ENCODE measurements at regions not wholly inside any gene's neighbourhood (a gene's known extent, or its start where the extent isn't known, plus 50 kb on each side); places are given as distances from the start of the nearest gene placed in this dataset.
"Not testable (repeated sequence)": the region's sequence is repeated elsewhere in the genome, so short reads cannot be mapped to it uniquely, and the experiment has no call there.

DNA sequence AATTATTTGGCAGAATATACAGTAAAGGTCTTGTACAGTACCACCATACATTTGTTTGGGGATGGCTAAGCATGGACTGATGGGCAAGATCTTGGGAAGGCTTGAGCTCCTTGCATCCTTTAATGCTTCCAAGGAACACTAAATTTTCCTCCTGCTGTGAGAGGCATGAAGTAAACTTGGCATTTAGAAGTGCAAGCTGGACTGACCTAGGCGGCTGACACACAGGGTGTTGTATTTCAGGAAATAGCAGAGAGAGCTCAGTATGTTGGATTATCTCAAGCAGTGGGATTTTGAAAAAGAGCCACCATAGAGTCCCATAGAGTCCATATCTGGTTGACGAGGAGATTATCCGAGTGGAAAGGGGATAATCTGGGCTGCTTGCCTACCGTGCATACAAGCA is 2137.1 kb downstream of the TP53TG3F start:
- 75 to 90% (median 87%) methylated on average over 4 of the region's 4 CpGs for WGBS, 5 donors
- DNase-seq = no peak
- Histone ChIP-seq H3K36me3 (no peaks in the 10 kb centered on the region), H3K9me3 (peaks cover 0 to 80% (median 48%) of the 10 kb centered on the region in 8 donors), H3K4me3 (no peak overlapping the region), H3K27me3 (replicated peaks in 1 of 7) (no peaks in the 10 kb centered on the region), H3K27ac (no peak overlapping the region), H3K4me1 (no peaks in the 10 kb centered on the region)
- TF ChIP-seq POLR2A (IDR thresholded peaks at IDR 0.05) = no peak
- TF ChIP-seq, protein P1, sequence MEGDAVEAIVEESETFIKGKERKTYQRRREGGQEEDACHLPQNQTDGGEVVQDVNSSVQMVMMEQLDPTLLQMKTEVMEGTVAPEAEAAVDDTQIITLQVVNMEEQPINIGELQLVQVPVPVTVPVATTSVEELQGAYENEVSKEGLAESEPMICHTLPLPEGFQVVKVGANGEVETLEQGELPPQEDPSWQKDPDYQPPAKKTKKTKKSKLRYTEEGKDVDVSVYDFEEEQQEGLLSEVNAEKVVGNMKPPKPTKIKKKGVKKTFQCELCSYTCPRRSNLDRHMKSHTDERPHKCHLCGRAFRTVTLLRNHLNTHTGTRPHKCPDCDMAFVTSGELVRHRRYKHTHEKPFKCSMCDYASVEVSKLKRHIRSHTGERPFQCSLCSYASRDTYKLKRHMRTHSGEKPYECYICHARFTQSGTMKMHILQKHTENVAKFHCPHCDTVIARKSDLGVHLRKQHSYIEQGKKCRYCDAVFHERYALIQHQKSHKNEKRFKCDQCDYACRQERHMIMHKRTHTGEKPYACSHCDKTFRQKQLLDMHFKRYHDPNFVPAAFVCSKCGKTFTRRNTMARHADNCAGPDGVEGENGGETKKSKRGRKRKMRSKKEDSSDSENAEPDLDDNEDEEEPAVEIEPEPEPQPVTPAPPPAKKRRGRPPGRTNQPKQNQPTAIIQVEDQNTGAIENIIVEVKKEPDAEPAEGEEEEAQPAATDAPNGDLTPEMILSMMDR (IDR thresholded peaks at IDR 0.05 in 8 of 11, conservative IDR thresholded peaks at IDR 0.05 in 3 of 11) = no peak
- TF ChIP-seq POLR2AphosphoS5 (IDR thresholded peaks at IDR 0.05) = no peak
- intact Hi-C loops (cut with DNase I; ENCODE audit: low total_unique reads) = no loop called here

DNA sequence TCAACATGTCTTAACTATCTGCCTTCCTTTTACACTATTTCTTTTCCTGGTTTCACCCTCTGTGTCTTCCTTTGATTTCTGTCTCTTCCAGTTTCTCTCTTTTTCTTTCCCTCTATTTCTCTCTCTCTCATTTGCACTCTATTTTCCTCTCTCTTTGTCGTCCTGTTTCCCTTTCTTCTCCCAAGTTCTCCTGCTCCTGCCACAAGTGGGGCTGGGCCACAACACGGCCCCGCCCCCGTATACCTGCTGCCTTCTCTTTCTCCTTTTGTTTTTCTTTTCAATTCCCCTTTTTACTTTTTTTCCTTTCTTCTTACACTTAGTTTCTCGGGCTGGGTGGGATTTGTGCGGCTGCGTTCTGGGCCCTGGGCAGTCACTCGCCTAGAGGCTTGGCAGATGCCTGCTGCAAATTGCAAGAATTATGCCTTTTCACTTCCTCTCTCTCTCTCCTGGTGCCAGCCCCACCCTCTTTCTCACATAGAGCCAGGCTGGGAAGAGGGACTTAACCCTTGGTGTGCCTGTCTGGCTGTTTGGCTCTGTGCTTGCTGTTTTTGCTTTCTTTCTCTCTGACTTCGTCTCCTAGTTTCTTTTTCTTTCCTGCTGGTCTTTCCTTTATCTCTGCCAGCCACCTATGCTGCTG is 2139.4 kb downstream of the TP53TG3F start:
- 67 to 77% (median 67%) methylated on average over 9 of the region's 9 CpGs for WGBS, 5 donors
- Histone ChIP-seq H3K36me3 (no peaks in the 10 kb centered on the region), H3K27me3 (replicated peaks in 1 of 7) (no peaks in the 10 kb centered on the region), H3K4me1 (no peaks in the 10 kb centered on the region), H3K9me3 (peaks cover 0 to 66% (median 42%) of the 10 kb centered on the region in 8 donors), H3K27ac (no peak overlapping the region), H3K4me3 (no peak overlapping the region)
- TF ChIP-seq POLR2A (IDR thresholded peaks at IDR 0.05) = no peak
- TF ChIP-seq, protein P1 (IDR thresholded peaks at IDR 0.05 in 8 of 11, conservative IDR thresholded peaks at IDR 0.05 in 3 of 11) = no peak
- TF ChIP-seq POLR2AphosphoS5 (IDR thresholded peaks at IDR 0.05) = no peak
- intact Hi-C loops (cut with DNase I; ENCODE audit: low total_unique reads) = no loop called here
- DNase-seq = no peak

DNA sequence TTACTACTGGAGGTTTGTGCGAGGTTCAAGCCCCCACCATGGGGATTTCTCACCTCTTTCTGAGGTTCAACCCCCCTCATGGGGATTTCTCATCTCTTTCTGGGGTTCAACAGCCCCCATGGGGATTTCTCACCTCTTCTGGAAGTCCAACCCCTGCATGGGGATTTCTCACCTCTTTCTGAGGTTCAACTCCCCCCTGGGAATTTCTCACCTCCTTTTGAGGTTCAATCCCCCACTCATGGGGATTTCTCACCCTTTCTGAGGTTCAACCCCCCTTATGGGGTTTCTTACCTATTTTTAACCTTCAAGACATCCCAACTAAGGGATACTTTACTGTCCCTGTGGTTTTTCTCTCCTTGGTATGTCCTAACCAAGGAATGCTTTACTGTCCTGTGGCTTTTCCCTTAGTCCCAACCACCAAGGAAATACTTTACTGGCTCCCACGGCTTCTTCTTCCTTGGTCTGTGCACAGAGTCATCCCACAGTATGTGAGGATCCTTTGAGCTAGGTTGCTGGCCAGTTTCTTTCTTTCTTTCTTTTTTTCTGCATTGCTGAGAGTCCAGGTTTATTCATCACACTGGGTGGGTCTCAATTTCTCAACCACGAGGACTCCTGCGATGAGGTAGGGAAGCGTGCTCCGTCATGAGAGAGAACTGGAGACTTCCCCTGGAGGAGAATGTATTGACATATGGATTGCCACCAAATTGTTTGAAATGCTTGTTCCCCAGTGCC is 2140.2 kb downstream of the TP53TG3F start:
- intact Hi-C loops (cut with DNase I; ENCODE audit: low total_unique reads) = no loop called here
- H3K4me3 ChIP-seq = no peak overlapping the region
- no peaks in the 10 kb centered on the region for H3K27me3 ChIP-seq (replicated peaks in 1 of 7)
- WGBS, 5 donors = 64 to 78% (median 65%) methylated on average over 6 of the region's 6 CpGs
- no peak for DNase-seq
- no peak for TF ChIP-seq POLR2A (IDR thresholded peaks at IDR 0.05)
- TF ChIP-seq POLR2AphosphoS5 (IDR thresholded peaks at IDR 0.05) = no peak
- TF ChIP-seq, protein P1 (IDR thresholded peaks at IDR 0.05 in 8 of 11, conservative IDR thresholded peaks at IDR 0.05 in 3 of 11) = no peak
- no peaks in the 10 kb centered on the region for H3K36me3 ChIP-seq
- H3K27ac ChIP-seq = no peak overlapping the region
- H3K4me1 ChIP-seq = no peaks in the 10 kb centered on the region
- H3K9me3 ChIP-seq = peaks cover 0 to 67% (median 40%) of the 10 kb centered on the region in 8 donors

DNA sequence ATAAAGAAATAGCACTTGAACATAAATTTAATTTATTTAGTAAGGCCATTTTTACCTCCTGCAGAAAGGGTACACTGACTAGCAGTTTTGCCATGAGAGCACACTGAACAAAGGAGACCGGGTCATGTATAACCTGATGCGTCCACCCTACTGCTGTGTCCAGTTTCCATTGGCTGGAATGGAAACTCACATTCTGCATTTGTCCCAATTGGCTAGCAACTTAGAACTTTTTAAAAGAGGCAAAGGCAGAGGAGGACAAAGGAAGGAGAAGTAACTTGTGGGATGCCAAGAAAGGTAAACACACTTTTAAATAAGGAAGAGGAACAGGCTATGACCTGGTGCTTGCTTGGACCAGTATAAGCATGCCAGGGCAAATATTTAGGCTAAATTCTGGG is 2140.7 kb downstream of the TP53TG3F start:
- WGBS, 5 donors = 83 to 100% (median 85%) methylated on average over 2 of the region's 2 CpGs
- DNase-seq; H3K4me3 ChIP-seq; H3K36me3 ChIP-seq; H3K27ac ChIP-seq; H3K27me3 ChIP-seq (replicated peaks in 1 of 7); H3K4me1 ChIP-seq; intact Hi-C loops (cut with DNase I; ENCODE audit: low total_unique reads): not testable (repeated sequence)
- peaks cover 0 to 73% (median 40%) of the 10 kb centered on the region in 8 donors for H3K9me3 ChIP-seq
